HCEC 1CT (cell line): ENCODE measurements at regions not wholly inside any gene's neighbourhood (a gene's known extent, or its start where the extent isn't known, plus 50 kb on each side); places are given as distances from the start of the nearest gene placed in this dataset.
"Not testable (repeated sequence)": the region's sequence is repeated elsewhere in the genome, so short reads cannot be mapped to it uniquely, and the experiment has no call there.

Experiments
- DNase-seq: peaks from one replicate; pipeline ENCODE4 v3.0.0-alpha.2; 2017

DNA sequence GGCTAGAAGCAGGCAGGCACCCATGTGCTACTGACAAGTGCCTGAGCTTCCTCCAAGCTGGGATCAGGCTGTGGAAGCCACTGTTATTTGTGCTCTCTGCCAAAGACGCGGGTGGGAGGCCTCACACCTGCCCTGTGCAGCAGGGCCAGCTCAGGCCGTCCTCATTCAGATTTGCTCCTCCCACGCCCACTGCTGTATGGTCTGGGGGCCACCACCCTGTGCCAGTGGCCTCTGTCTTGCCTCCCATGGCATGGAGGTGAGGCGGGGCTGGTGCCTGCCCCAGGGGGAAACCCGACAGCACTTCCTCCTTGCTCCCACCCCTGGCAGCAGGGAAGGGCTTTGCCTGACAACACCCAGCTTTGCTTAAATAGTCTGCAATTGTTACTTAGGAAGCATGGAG, 356.5 kb upstream of the CDH8 start:
- DNase-seq = no peak

DNA sequence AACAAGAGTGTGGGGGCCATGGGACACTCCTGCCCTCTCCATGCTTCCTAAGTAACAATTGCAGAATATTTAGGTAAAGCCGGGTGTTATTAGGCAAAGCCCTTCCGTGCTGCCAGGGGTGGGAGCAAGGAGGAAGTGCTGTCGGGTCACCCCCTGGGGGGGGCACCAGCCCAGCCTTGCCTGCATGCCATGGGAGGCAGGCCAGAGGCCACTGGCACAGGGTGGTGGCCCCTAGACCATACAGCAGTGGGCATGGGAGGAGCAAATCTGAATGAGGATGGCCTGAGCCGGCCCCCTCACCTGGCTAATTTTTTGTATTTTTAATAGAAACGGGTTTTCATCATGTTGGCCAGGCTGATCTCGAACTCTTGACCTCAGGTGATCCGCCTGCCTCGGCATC, 355.7 kb upstream of the CDH8 start:
- no peak for DNase-seq

DNA sequence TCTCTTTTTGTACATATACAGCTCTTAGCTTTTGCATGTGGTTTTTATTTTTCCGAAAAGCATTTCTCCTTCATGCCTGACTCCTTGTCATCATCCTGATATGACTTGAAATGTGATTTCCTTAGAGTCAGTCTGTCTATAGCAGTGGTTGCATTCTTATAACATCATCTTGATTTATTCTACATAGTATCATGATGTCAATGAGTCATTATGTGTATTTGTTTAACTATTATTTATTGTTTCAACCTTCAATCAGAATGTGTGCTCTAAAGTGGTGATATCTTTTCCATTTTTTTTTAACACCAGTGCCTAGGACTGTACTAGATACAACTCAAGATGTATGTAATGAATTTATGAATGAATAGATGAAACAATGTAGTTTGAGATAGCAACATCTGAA, 354.9 kb upstream of the CDH8 start:
- no peak for DNase-seq

DNA sequence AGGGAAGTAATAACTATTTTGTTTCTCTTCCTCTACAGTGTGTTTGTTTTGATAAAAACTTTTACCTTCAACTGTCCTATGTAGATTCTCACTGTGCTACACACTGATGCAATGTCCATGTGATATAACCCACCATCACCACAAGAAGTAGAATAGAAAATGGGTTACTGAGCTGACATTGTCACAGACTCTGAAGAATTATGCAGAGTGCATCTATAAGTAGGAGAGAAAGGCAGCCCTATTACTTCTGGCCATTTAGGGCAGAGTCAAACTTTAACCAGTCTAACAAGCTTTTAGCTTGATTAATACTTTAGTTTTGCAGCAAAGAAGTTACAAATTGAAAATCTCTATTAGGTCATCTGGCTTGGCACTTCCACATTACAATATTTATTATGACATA, 354.0 kb upstream of the CDH8 start:
- no peak for DNase-seq

DNA sequence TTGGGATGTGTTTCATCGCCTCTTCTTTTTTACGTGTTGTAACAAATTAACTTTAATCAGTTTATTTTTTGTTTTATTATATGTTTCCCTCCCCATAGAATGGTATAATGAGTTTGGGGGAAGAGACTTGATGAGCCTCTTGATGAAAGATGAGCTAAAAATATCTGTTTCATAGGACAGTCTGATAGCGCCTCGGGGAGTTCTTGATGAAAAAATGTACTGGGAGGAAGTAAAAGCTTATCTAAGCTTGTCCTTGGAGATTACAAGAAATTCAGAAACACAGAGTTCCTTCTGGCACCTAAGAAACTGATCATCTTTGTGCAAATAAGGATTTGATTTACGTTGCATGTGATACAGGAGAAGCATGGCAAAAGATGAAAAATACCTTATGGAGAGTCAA, 350.2 kb upstream of the CDH8 start:
- no peak for DNase-seq

DNA sequence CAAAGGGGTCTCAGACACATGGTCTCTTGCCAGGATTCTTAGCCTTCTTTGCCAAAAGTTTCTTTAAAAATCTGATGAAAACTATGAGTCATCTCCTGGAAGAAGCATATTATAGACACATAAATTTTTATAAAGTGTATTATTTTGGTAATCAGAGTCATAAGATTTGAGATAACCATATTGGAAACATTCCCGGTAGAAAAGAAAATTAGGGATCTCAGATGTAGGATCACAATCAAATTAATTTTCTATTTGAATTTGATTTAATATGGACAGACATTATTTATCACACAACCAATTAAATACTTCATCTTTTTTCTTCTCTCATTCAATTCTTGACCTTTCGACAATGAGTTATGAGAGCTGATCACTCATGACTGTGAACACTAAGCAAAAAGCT, 347.7 kb upstream of the CDH8 start:
- DNase-seq = no peak

DNA sequence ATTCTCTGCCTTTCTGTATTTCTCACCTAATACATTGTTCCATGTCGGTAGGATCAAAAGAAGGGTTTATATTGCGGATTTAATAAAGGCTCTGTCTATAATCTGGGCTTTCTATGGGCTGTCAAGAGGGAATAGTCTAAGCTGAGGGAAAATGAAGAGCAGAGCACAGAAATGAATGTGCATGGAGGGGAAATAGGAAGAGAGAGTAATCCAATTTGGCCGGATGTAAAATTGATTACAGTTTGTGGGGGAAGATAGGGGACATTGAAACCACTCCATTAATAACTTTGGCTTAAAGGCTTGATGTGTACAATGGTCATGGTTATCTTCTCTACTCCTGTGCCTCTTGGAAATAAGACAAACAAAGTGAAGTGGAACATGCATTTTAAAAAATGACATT, 334.2 kb upstream of the CDH8 start:
- DNase-seq = no peak

DNA sequence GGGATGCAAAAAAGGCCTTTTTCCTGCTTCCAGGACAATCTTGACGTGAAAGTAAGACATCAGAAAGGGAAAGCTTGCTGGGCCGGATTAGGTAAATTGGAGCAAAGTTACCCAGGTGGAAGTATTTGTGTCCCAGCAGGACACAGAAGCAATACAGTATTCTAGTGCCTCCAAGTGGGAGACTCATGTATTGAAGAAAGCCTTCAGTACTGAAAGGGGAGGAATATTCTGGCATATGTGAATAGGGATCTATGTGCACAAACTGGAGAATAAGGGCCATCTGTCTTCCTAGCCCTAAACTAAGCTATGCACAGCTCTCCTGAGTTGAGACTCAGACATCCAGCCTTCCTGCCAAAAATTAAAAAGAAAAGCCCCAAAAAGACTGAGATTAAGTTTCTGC, 327.3 kb upstream of the CDH8 start:
- no peak for DNase-seq

DNA sequence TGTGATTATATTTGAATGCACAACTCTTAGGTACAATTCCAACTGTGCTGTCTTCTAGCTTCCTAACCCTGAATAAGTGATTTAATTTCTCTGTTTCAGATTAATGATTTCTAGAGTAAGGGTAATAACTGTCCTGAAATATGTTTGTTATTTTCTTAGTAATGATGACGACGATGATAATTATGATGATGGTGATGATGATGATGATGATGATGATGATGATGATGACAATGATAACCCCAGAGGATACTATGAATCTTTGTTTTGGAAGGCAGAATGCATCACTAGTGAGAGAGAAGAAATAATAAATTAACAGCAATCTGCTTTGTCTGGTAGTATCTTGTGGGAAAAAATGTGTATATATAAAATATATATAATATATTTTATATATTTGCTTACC, 317.1 kb upstream of the CDH8 start:
- DNase-seq = no peak

DNA sequence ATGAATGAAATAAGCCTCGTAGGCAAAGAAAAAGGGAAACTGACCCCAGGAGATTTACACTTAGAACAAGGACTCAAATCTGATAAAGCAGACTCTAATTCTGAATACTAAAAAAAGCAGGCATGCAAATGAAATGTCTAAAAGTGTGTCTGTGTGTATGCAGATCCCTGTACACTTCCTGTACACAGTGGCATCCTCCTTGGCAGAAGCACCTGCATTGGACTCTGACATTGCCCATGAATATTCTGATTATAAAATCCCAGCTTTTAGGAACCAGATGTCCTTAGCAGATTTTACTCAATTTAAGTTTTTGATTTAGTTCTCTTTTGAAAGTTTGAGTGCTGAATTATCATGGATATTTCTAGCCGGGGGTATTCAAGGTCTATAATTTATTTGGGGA, 306.0 kb upstream of the CDH8 start:
- no peak for DNase-seq

DNA sequence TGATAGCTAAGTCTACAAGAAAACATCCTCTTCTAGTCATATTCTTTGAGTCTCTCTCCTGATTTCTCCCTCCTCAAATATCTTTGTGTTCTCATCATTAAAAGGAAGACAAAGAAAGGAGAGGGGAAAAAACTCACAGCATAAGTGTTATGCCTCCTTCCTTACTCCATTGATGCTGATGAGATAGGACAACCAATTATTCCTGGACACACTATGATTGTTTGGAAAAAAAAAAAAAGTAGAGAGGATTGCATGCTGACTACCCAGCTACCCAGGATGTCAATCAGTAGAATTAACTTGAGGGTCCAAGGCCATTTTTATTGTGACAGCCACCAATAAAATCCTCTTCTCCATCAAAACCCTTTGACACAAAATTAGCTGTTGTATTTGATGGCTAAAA, 299.1 kb upstream of the CDH8 start:
- DNase-seq = no peak

DNA sequence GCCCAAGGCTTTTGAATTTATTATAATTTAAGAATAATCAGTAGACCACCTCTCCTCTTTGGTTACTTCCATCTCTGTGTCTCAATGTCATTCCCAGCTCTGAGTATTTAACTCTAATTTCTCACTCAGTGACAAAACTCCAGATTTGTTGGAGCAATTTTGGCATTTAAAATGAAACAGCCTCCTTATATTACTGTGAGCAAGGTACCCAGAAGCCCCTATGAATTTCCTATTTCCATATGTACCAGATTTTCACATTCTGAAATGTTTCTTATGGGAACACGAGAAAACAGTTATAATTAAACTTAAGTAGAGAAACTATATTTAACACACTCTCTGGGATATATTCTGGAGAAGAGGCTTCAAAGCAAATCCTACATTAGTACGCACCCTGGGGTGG, 285.4 kb upstream of the CDH8 start:
- no peak for DNase-seq

DNA sequence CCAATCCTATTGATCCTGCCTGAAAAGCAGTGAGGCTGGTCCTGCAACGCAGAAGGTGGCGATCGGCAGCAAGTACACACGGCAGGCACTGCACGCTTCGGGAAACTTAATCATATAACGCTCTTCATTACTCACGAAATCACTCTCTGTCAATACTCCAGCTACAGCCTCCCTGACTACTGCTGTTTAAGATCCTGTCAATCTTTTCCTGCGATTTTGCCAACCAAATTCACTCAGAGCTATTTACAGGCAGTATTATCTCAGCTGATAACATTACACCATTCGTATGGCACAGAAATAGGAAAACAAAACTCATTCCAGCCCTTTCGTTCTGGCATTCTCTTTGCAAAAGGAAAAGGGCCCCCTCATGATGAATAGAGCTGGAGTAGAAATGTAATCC, 262.4 kb upstream of the CDH8 start:
- DNase-seq = no peak

DNA sequence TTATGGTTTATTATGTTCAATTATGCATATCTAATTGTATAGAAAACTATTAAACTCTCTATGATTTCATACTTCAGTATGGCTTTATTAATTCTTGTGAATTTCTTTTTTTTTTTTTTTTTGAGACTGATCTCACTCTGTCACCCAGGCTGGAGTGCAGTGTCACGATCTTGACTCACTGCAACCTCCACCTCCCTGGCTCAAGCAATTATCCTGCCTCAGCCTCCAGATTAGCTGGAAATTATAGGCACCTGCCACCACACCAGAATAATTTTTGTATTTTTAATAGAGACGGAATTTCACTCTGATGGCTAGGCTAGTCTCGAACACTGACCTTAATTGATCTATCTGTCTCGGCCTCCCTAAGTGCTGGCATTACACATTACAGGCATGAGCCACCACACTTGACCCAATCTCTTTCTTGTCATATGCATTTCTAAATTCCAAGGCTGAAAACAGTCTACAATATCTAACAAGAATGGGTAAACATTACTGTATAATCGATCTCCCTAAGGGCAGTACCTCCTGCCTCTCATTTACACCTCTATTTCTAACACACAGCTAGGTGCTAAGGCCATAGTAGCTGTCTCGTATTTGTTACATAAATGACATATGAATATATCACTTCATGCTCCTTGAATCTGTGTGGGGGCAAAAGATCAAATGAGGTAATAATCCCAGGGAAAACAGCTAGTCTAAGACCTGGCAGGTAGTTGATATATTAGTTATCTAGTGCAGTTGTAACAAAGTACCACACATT, 258.2 kb upstream of the CDH8 start:
- no peak for DNase-seq

DNA sequence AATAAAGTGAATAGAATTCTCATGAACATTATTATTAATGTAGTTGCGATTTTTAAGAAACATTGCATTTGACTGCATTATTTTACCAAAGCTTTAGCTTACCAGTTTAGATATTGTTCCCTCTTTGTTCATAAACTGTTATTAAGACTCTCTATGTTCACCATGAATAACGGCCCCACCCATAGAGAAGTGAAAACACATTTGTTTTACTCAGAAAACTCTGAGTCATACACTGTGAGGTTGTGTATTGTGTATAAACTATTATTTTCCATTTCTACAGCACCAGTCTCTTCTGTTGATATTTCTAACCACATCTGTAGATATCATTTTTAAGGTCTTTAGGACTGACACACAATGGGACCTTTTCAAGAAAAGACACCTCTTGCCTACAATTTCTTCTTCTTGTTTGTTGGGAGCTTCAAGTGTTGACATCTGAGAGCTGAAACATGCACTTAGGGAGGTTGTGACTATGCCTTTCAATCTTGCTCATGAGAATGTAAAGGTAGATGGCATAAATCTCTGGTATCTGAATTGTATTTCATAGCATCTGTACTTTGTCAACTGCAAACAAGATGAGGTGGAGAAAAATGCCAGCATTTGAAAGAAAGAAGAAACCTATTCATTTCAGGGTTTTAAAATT, 252.9 kb upstream of the CDH8 start:
- no peak for DNase-seq

DNA sequence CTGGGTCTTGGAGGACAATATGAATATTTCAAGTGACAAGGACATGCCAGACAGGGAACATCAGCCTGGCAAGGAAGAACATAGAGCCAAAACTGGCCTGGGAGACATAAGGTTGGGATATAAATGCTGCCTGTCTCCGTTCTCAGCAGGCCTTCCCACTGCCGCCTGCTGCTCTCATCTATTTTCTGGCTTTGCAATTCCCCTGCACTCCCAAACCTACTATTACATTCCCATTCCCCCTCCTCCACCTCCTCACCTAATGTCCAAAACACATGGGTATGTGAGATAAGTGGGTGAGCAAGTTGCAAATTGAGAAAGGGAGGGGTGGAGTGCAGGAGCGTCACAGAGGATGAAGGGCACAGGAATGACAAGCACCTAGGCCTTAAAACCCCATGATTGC, 244.3 kb upstream of the CDH8 start:
- no peak for DNase-seq

DNA sequence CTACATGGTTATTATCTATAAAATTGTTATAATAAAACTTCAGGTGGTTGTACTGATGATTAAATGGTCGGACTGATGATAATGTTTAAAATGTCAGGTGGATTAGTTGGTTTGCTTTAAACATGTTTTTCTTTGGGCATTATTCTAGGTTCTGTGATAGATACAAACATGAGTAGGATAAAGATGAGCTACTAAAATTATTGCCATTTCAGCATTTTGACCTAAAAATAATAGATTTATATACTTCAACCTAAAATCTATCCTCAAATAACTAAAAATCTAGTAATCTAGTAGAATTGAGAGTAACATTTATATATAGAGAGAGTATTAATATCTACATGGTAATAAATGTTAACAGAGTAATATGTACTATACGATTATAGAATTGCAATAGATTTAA, 241.7 kb upstream of the CDH8 start:
- DNase-seq = no peak

DNA sequence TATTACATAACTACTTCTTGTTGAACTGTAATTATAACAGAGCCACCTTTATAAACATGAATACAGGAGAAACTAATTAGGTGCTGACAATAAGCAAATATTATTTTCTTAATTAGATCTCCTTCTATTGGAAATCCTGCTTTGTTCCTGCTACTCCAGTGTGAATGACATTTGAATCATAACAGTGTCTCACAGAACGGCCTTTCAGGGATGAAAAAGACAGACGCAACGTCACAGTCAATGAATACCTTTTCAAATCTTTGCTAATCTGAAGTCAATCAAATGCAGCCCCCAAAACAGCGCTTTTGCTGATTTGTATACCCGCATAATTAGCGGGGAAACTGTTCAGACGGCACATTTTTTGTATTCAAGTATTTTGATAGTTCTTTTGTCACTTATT, 240.4 kb upstream of the CDH8 start:
- no peak for DNase-seq

DNA sequence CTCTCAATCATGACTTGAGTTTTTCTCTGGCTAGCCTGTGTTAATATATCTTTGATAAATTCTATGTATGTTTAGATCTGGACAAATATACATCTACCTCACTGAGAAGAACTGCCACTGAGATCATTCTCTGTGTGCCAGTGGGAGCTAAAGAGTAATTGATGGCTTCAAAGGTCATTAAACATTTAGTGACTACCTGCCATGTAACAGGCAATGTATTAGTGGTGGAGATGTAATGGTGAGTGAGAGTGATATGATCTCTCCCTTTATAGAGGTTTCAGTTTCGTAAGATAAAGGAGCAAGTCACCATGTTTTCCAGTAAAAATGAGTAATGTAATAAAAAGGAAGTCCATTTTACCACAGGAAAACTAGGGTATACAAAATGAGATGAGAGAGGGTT, 235.8 kb upstream of the CDH8 start:
- no peak for DNase-seq

DNA sequence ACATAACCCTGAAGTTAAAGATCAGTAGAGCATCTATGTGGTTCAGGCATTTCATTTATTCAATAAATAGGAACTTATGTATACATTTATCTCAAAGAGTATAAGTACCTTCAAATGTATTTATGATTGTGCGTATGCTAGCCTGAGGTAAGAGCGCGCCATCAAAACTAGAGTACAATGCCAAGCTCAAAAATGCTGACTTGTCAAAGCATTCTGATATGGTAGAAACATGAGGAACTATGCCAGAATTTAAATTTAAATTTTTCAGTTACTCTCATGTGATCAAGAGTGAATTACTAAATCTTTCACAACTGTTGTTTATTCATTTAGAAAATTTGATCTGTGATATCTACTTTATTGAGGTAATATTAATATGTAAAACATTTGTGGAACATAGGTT, 225.5 kb upstream of the CDH8 start:
- DNase-seq = no peak

DNA sequence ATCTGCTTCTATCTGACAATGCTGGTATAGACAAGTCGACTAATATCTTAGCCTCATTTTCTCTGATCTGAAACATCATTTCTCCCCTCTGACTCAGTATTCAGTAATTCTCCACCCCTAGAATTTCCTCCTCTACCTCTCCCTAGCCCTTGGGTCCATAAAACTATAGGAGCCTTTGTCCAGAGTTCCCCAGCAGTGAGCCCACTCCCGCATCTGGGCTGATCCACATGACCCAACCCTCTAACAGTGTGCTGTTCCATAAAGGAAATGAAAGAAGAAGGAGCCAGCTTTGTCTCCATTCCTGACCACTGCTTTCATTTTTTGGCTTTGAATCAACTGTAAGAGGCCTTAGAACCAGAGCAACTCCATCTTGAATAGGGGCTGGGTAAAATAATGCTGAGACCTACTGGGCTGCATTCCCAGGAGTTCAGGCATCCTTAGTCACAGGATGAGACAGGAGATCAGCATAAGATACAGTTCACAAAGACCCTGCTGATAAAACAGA, 222.7 kb upstream of the CDH8 start:
- DNase-seq = not testable (repeated sequence)

DNA sequence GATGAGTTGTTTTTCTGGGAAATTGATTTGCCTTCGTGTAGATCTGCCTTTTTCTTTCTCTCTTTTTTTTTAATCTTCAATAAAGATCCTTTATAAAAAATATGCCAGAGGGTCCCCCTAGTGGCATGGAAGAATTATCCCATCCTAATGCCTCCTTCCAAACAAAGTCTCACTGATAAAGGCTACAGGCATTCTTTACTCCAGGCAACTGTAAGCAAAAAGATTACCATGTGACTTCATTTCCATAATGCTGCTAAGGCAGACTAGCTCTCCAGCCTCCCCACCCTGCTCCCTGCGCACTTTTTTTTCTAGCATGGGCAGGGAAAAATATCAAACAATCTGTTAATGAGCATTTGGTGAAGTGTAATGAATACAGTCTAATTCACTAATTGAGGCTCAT, 220.2 kb upstream of the CDH8 start:
- no peak for DNase-seq

DNA sequence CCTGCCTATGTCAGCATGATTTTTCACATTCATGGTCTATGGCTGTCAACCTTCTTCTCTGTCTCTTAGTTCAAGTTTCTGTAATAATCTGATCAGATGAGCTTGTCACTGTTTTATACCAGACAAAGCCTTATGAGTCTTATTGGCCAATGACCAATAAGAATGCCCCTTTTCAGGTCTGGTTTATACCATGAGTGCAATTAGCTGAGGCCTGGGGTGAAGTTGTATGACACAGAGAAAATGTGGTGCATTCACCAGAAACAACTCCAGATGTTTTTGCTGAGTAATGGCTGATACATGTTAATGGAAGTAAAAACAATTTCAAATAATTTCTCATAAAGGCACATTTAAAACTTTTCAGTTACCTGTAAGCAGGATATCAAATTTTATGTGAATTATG, 218.6 kb upstream of the CDH8 start:
- no peak for DNase-seq

DNA sequence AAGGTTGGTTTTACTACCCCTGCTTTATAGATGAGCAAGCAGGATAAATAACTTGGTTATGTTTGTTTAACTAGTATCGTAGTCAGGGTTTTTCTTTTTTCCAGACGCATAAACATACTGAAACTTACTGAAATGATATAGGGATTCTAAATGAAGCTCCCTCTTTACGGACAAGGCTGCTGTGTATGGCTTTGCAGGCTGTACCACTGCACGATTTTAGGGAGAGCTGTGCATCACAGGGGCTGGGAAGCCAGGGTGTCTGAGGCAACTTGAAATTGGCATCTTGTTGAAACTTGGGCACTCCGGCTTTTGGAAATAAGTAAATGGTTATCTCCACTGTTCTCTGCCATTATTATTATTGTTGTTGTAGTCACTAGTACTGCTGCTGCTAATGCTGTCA, 218.1 kb upstream of the CDH8 start:
- DNase-seq = no peak

DNA sequence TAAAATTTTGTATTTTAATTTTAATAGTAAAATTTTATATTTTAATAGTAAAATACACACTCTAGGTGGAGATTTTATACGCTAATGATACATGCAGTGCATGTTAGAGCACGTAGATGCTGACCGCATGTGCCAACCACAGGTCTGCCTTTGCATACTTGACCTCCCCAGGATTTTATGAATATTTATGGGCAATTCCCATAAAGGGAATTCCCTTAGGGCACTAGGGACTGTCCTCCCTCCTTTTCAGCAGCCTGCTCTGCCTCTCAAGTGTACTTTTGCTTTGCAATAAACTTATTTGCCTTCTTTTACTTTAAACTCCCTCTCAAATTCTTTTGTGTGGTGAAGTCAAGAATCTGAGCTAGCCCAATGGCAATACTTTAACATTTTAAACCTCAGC, 217.7 kb upstream of the CDH8 start:
- no peak for DNase-seq
